H1 (cell line): ENCODE measurements at regions not wholly inside any gene's neighbourhood (a gene's known extent, or its start where the extent isn't known, plus 50 kb on each side); places are given as distances from the start of the nearest gene placed in this dataset.

Source experiments
- CTCF ChIA-PET: fragments of 300-600 bp; sonication (Branson Sonifier 250); formaldehyde crosslinking; loops from one replicate; lab custom pipeline; 2021; ENCODE audit not compliant: partially characterized antibody; lab: Charles Lee
- POLR2A ChIA-PET: fragments of 300-600 bp; sonication (Branson Sonifier 250); formaldehyde crosslinking; loops from one replicate; lab custom pipeline; 2021; ENCODE audit warnings: inconsistent platforms; ENCODE audit not compliant: partially characterized antibody; lab: Charles Lee
- DNase-seq, 2 experiments: peaks; one replicate each; pipeline versions ENCODE4 v3.0.0 to v3.0.0-alpha.2; 2010 to 2022; ENCODE audit warnings: low spot score in 2 of 2, low read depth in 1 of 2, mixed read lengths in 1 of 2
- FAIRE-seq: peaks from 2 replicates; lab custom pipeline; 2011; peaks lifted over from hg19 to GRCh38; lab: Jason Lieb, UNC
- H2AFZ ChIP-seq: 2 replicates; pipeline ENCODE4 v1.8.1; 2012; ENCODE audit warnings: low read length, inconsistent platforms
- H2AK5ac ChIP-seq: 2 replicates; pipeline ENCODE4 v1.6.1; 2013; ENCODE audit warnings: low read depth, low read length
- H2BK120ac ChIP-seq: replicated peaks from 2 replicates; pipeline ENCODE3; 2013; ENCODE audit warnings: low read depth, low read length, inconsistent platforms
- H2BK12ac ChIP-seq: 2 replicates; pipeline ENCODE4 v1.6.1; 2013; ENCODE audit warnings: low read depth, low read length
- H2BK15ac ChIP-seq: 2 replicates; pipeline ENCODE4 v1.6.1; 2013; ENCODE audit warnings: low read length
- H2BK20ac ChIP-seq: 2 replicates; pipeline ENCODE4 v1.6.1; 2013; ENCODE audit warnings: low read length
- H2BK5ac ChIP-seq: 2 replicates; pipeline ENCODE4 v1.6.1; 2013; ENCODE audit warnings: low read depth, low read length
- H3K14ac ChIP-seq: 2 replicates; pipeline ENCODE4 v1.6.1; 2013; ENCODE audit warnings: inconsistent platforms; ENCODE audit not compliant: insufficient read length
- H3K18ac ChIP-seq: 2 replicates; pipeline ENCODE4 v1.6.1; 2013; ENCODE audit warnings: low read length; ENCODE audit errors: extremely low read depth
- H3K23ac ChIP-seq: 2 replicates; pipeline ENCODE4 v1.6.1; 2013; ENCODE audit warnings: inconsistent platforms; ENCODE audit not compliant: insufficient read length
- H3K23me2 ChIP-seq: 2 replicates; pipeline ENCODE4 v1.6.1; 2013; ENCODE audit warnings: low read depth, low read length
- H3K27ac ChIP-seq: 2 replicates; pipeline ENCODE4 v1.6.1; 2011; ENCODE audit warnings: low read depth, low read length, inconsistent platforms
- H3K27me3 ChIP-seq, 4 experiments: replicated peaks in 1 of 4; 1 replicate in 1 of 4; 2 replicates in 3 of 4; pipeline versions ENCODE4 v1.6.1 to v1.8.1; 2011 to 2013; ENCODE audit warnings: low read length in 3 of 4, mild to moderate bottlenecking in 3 of 4, inconsistent platforms in 2 of 4, mixed read lengths in 2 of 4, moderate library complexity in 1 of 4; ENCODE audit not compliant: control insufficient read depth in 3 of 4, insufficient read depth in 3 of 4; ENCODE audit errors: extremely low read depth in 1 of 4
- H3K36me3 ChIP-seq, 4 experiments: 2 replicates each; pipeline versions ENCODE4 v1.6.1 to v1.8.1; 2011 to 2013; ENCODE audit warnings: mild to moderate bottlenecking in 4 of 4, low read length in 3 of 4, moderate library complexity in 2 of 4, control low read depth in 1 of 4, inconsistent platforms in 1 of 4; ENCODE audit not compliant: insufficient read depth in 4 of 4, control insufficient read depth in 2 of 4
- H3K4ac ChIP-seq: replicated peaks from 2 replicates; pipeline ENCODE3; 2013; ENCODE audit warnings: low read length, low read depth, mixed read lengths, inconsistent platforms; ENCODE audit not compliant: insufficient read length
- H3K4me1 ChIP-seq, 4 experiments: replicated peaks in 1 of 4; 1 replicate in 1 of 4; 2 replicates in 3 of 4; pipeline versions ENCODE4 v1.6.1 to v1.8.1; 2011 to 2013; ENCODE audit warnings: low read length in 3 of 4, inconsistent platforms in 2 of 4, mixed read lengths in 1 of 4; ENCODE audit not compliant: insufficient read depth in 4 of 4, control insufficient read depth in 3 of 4
- H3K4me2 ChIP-seq, 2 experiments: 2 replicates each; pipeline versions ENCODE4 v1.6.1 to v1.8.1; 2011 to 2013; ENCODE audit warnings: low read depth in 2 of 2, low read length in 2 of 2, control low read depth in 1 of 2, inconsistent platforms in 1 of 2, mild to moderate bottlenecking in 1 of 2; ENCODE audit not compliant: insufficient read depth in 1 of 2
- H3K4me3 ChIP-seq, 4 experiments: fragments of 200-600, 300-600 bp in 1 of 4; sonication (generic), shearing (Covaris generic), sonication (Bioruptor Twin) in 1 of 4; 2 replicates each; pipeline versions ENCODE4 v1.5.1 to v1.8.1; 2011 to 2016; ENCODE audit warnings: low read length in 4 of 4, low read depth in 3 of 4, control low read depth in 2 of 4, inconsistent platforms in 2 of 4, mild to moderate bottlenecking in 2 of 4, mixed read lengths in 1 of 4, moderate library complexity in 1 of 4; ENCODE audit not compliant: insufficient read depth in 2 of 4; ENCODE audit errors: extremely low read depth in 1 of 4
- H3K56ac ChIP-seq: replicated peaks from 2 replicates; pipeline ENCODE3; 2013; ENCODE audit warnings: low read depth, mild to moderate bottlenecking, mixed read lengths, low read length, inconsistent platforms; ENCODE audit not compliant: insufficient read length
- H3K79me1 ChIP-seq: 2 replicates; pipeline ENCODE4 v1.6.1; 2013; ENCODE audit warnings: low read depth, low read length, control low read depth
- H3K79me2 ChIP-seq, 2 experiments: 2 replicates each; pipeline versions ENCODE4 v1.6.1 to v1.8.1; 2012 to 2013; ENCODE audit warnings: low read length in 2 of 2, mild to moderate bottlenecking in 2 of 2, inconsistent platforms in 1 of 2; ENCODE audit not compliant: insufficient read depth in 2 of 2, control insufficient read depth in 1 of 2
- H3K9ac ChIP-seq, 4 experiments: replicated peaks in 1 of 4; 1 replicate in 1 of 4; 2 replicates in 3 of 4; pipeline versions ENCODE4 v1.6.1 to v1.8.1; 2011 to 2013; ENCODE audit warnings: low read depth in 3 of 4, low read length in 3 of 4, control low read depth in 2 of 4, mild to moderate bottlenecking in 2 of 4, moderate library complexity in 2 of 4, inconsistent platforms in 1 of 4; ENCODE audit errors: extremely low read depth in 1 of 4
- H3K9me3 ChIP-seq, 2 experiments: 2 replicates each; pipeline versions ENCODE4 v1.6.1 to v1.8.1; 2012 to 2013; ENCODE audit warnings: mild to moderate bottlenecking in 2 of 2, moderate library complexity in 2 of 2, control low read depth in 1 of 2, inconsistent platforms in 1 of 2, low read depth in 1 of 2, low read length in 1 of 2, mixed read lengths in 1 of 2; ENCODE audit not compliant: insufficient read depth in 2 of 2
- H4K20me1 ChIP-seq, 2 experiments: replicated peaks in 1 of 2; 2 replicates each; pipeline versions ENCODE3 to v1.8.1; 2011 to 2013; ENCODE audit warnings: inconsistent platforms in 2 of 2, low read length in 2 of 2, mild to moderate bottlenecking in 1 of 2; ENCODE audit not compliant: insufficient read depth in 2 of 2, control insufficient read depth in 1 of 2
- H4K5ac ChIP-seq: 2 replicates; pipeline ENCODE4 v1.6.1; 2013; ENCODE audit warnings: low read length, low read depth, mixed read lengths, inconsistent platforms; ENCODE audit not compliant: insufficient read length
- H4K8ac ChIP-seq: 2 replicates; pipeline ENCODE4 v1.8.0; 2013; ENCODE audit warnings: mild to moderate bottlenecking, moderate library complexity, low read length, inconsistent platforms; ENCODE audit not compliant: insufficient read depth; ENCODE audit errors: extremely low read depth
- H4K91ac ChIP-seq: replicated peaks from 2 replicates; pipeline ENCODE3; 2013; ENCODE audit warnings: low read length, mixed read lengths, inconsistent platforms; ENCODE audit not compliant: insufficient read length
- ASH2L ChIP-seq: fragments of 200-600, 300-600 bp; sonication (generic); IDR thresholded peaks from one replicate; pipeline ENCODE4 v1.7.1; 2017; ENCODE audit warnings: low read length
- ATF3 ChIP-seq: IDR thresholded peaks from 2 replicates; pipeline ENCODE4 v1.6.1; 2011; ENCODE audit warnings: low read depth, mild to moderate bottlenecking, low read length; ENCODE audit not compliant: insufficient read depth
- BACH1 ChIP-seq: IDR thresholded peaks from 2 replicates; pipeline ENCODE4 v1.6.1; 2012; ENCODE audit warnings: low read length, improper control_type of control experiment
- CHD2 ChIP-seq: IDR thresholded peaks from 2 replicates; pipeline ENCODE4 v1.6.1; 2012; ENCODE audit warnings: low read length, improper control_type of control experiment
- CTBP2 ChIP-seq: IDR thresholded peaks from 2 replicates; pipeline ENCODE4 v1.7.0; 2011; ENCODE audit warnings: borderline replicate concordance, mild to moderate bottlenecking, moderate library complexity, mixed read lengths, low read length; ENCODE audit not compliant: insufficient read depth, insufficient read length
- EZH2 ChIP-seq: fragments of 200-600 bp; sonication (generic); IDR thresholded peaks from 2 replicates; pipeline ENCODE4 v1.7.1; 2012; ENCODE audit warnings: low read depth, mild to moderate bottlenecking, moderate library complexity, low read length, inconsistent platforms; ENCODE audit not compliant: severe bottlenecking
- GTF2F1 ChIP-seq: IDR thresholded peaks from 2 replicates; pipeline ENCODE4 v1.6.1; 2012; ENCODE audit warnings: low read depth, low read length, improper control_type of control experiment, borderline replicate concordance
- HDAC2 ChIP-seq, 2 experiments: fragments of 300-600 bp in 1 of 2; sonication (generic) in 1 of 2; IDR thresholded peaks; 2 replicates each; pipeline ENCODE4 v1.6.1; 2011 to 2012; ENCODE audit warnings: low read depth in 2 of 2, low read length in 2 of 2, mild to moderate bottlenecking in 2 of 2, moderate library complexity in 2 of 2, borderline replicate concordance in 1 of 2, inconsistent platforms in 1 of 2
- MAFK ChIP-seq: IDR thresholded peaks from 2 replicates; pipeline ENCODE4 v1.6.1; 2012; ENCODE audit warnings: low read depth, mild to moderate bottlenecking, improper control_type of control experiment, low read length
- POLR2A ChIP-seq, 2 experiments: IDR thresholded peaks; 1 replicate in 1 of 2; 2 replicates in 1 of 2; pipeline ENCODE4 v1.6.1; 2011; ENCODE audit warnings: low read depth in 2 of 2, low read length in 2 of 2, mild to moderate bottlenecking in 2 of 2; ENCODE audit errors: control extremely low read depth in 1 of 2
- POLR2AphosphoS5 ChIP-seq: IDR thresholded peaks from 2 replicates; pipeline ENCODE4 v1.6.1; 2011; ENCODE audit warnings: low read depth, low read length
- RBBP5 ChIP-seq: IDR thresholded peaks from 2 replicates; pipeline ENCODE4 v1.7.1; 2012; ENCODE audit warnings: low read depth, mild to moderate bottlenecking, inconsistent platforms, low read length, moderate library complexity, borderline replicate concordance
- SIN3A ChIP-seq, 2 experiments: IDR thresholded peaks in 1 of 2; conservative IDR thresholded peaks in 1 of 2; 2 replicates each; pipeline ENCODE4 v1.6.1; 2011 to 2012; ENCODE audit warnings: low read length in 2 of 2, improper control_type of control experiment in 1 of 2, low read depth in 1 of 2, mild to moderate bottlenecking in 1 of 2
- SIX5 ChIP-seq: IDR thresholded peaks from 2 replicates; pipeline ENCODE4 v1.6.1; 2011; ENCODE audit warnings: mild to moderate bottlenecking, low read depth, low read length
- SP2 ChIP-seq: IDR thresholded peaks from 2 replicates; pipeline ENCODE4 v1.6.1; 2012; ENCODE audit warnings: mild to moderate bottlenecking, low read length, inconsistent platforms
- ZNF274 ChIP-seq: IDR thresholded peaks from 2 replicates; pipeline ENCODE4 v1.7.0; 2012; ENCODE audit warnings: low read length, borderline replicate concordance; ENCODE audit errors: extremely low read depth

- Histone ChIP-seq H3K4ac (no peak overlapping the region), H3K23ac (no peak overlapping the region), H3K79me1 (no peaks in the 10 kb centered on the region), H2BK12ac (no peak overlapping the region), H4K20me1 (no peaks in the 10 kb centered on the region), H3K27ac (no peak overlapping the region), H2AK5ac (no peak overlapping the region), H3K4me1 (no peaks in the 10 kb centered on the region), H4K8ac (no peak overlapping the region), H2BK20ac (no peak overlapping the region), H3K27me3 (no peaks in the 10 kb centered on the region), H2BK5ac (no peak overlapping the region), H3K56ac (no peak overlapping the region), H3K4me2 (no peak overlapping the region), H3K14ac (no peak overlapping the region), H2AFZ (no peak overlapping the region), H3K9ac (no peak overlapping the region), H3K36me3 (no peaks in the 10 kb centered on the region), H3K23me2 (no peaks in the 10 kb centered on the region), H3K4me3 (no peak overlapping the region), H2BK120ac (no peak overlapping the region), H4K91ac (no peak overlapping the region), H4K5ac (no peak overlapping the region), H2BK15ac (no peak overlapping the region), H3K18ac (no peak overlapping the region), H3K79me2 (no peaks in the 10 kb centered on the region), H3K9me3 (no peaks in the 10 kb centered on the region)
- FAIRE-seq (no peak), DNase-seq (no peak)
- POLR2A ChIA-PET = no interaction called here
- CTCF ChIA-PET = interaction anchor here (1.0 to 2.1 kb wide), 4 partner anchors 9 to 224 kb away, joined by 3 to 5 read pairs (median 4); no protein-coding TSS in a partner anchor
- TF ChIP-seq MAFK (no peak), SP2 (no peak), SIN3A (conservative IDR thresholded peaks at IDR 0.05 in 1 of 2, IDR thresholded peaks at IDR 0.05 in 1 of 2; ENCODE audit: low read depth in 1 of 2, low read length in 2 of 2) (no peak), CHD2 (no peak), HDAC2 (IDR thresholded peaks at IDR 0.05; ENCODE audit: borderline replicate concordance in 1 of 2, low read depth in 2 of 2, low read length in 2 of 2) (no peak), POLR2A (IDR thresholded peaks at IDR 0.05; ENCODE audit: control extremely low read depth in 1 of 2, low read depth in 2 of 2, low read length in 2 of 2) (no peak), CTBP2 (no peak), RBBP5 (no peak), ATF3 (no peak), ASH2L (no peak), SIX5 (no peak), POLR2AphosphoS5 (no peak), ZNF274 (no peak), BACH1 (no peak), EZH2 (no peak), GTF2F1 (no peak)
These were observed 70.2 kb upstream of the SLC27A6 start for GRCh38 chr5:128895122-128895521.
